Neural cell (in vitro differentiated cells): ENCODE measurements at regions not wholly inside any gene's neighbourhood (a gene's known extent, or its start where the extent isn't known, plus 50 kb on each side); places are given as distances from the start of the nearest gene placed in this dataset.

ENCODE experiments used
- H2AFZ ChIP-seq: fragments of 200-600, 300-800 bp; sonication (generic), shearing (Covaris generic); 2 replicates; pipeline ENCODE4 v1.6.0; 2014; ENCODE audit warnings: low read depth, mild to moderate bottlenecking, antibody characterized with exemption, low read length, moderate library complexity
- H3F3A ChIP-seq: fragments of 200-600 bp; shearing (Covaris generic); 2 replicates; pipeline ENCODE4 v1.6.1; 2016; ENCODE audit warnings: mild to moderate bottlenecking, moderate library complexity, mixed read lengths, antibody characterized with exemption, low read length; ENCODE audit not compliant: insufficient read depth, poor library complexity, severe bottlenecking
- H3K27ac ChIP-seq: fragments of 200-600, 300-800 bp; sonication (generic), shearing (Covaris generic); 2 replicates; pipeline ENCODE4 v1.5.1; 2014; ENCODE audit warnings: mild to moderate bottlenecking, low read length, moderate library complexity
- H3K27me3 ChIP-seq: fragments of 300-800, 200-600 bp; sonication (generic), shearing (Covaris generic); 2 replicates; pipeline ENCODE4 v1.6.0; 2014; ENCODE audit warnings: mild to moderate bottlenecking, low read depth, low read length, moderate library complexity; ENCODE audit not compliant: insufficient read depth
- H3K36me3 ChIP-seq: fragments of 300-800, 200-600 bp; sonication (generic), shearing (Covaris generic); 2 replicates; pipeline ENCODE4 v1.5.1; 2014; ENCODE audit warnings: mild to moderate bottlenecking, antibody characterized with exemption, low read length, moderate library complexity; ENCODE audit not compliant: insufficient read depth
- H3K4me2 ChIP-seq: fragments of 300-800, 200-600 bp; sonication (generic), shearing (Covaris generic); 2 replicates; pipeline ENCODE4 v1.6.0; 2014; ENCODE audit warnings: mild to moderate bottlenecking, low read length
- H3K4me3 ChIP-seq: fragments of 300-800, 200-600 bp; sonication (generic), shearing (Covaris generic); 2 replicates; pipeline ENCODE4 v1.5.1; 2014; ENCODE audit warnings: mild to moderate bottlenecking, low read length, moderate library complexity
- H3K79me2 ChIP-seq: fragments of 200-600 bp; shearing (Covaris generic); replicated peaks from 2 replicates; pipeline ENCODE4 v1.6.0; 2014; ENCODE audit warnings: mild to moderate bottlenecking, low read length, moderate library complexity; ENCODE audit not compliant: insufficient read depth
- H3K9ac ChIP-seq: fragments of 300-800, 200-600 bp; sonication (generic), shearing (Covaris generic); 2 replicates; pipeline ENCODE4 v1.6.1; 2016; ENCODE audit warnings: mild to moderate bottlenecking, low read length, mixed read lengths
- H3K9me2 ChIP-seq: fragments of 200-600 bp; shearing (Covaris generic); 2 replicates; pipeline ENCODE4 v1.6.1; 2016; ENCODE audit warnings: mild to moderate bottlenecking, low read length, mixed read lengths; ENCODE audit not compliant: insufficient read depth
- H3K9me3 ChIP-seq: fragments of 200-600, 300-800 bp; sonication (generic), shearing (Covaris generic); 2 replicates; pipeline ENCODE4 v1.6.1; 2016; ENCODE audit warnings: mild to moderate bottlenecking, mixed run types, low read length, moderate library complexity, mixed read lengths
- H4K20me1 ChIP-seq: fragments of 200-600 bp; shearing (Covaris generic); 2 replicates; pipeline ENCODE4 v1.6.1; 2016; ENCODE audit warnings: mild to moderate bottlenecking, mixed run types; ENCODE audit not compliant: insufficient read depth
- EP300 ChIP-seq: fragments of 450-650 bp; conservative IDR thresholded peaks from 2 replicates; pipeline ENCODE4 v1.6.1; 2014; ENCODE audit warnings: antibody characterized with exemption, mild to moderate bottlenecking, moderate library complexity; ENCODE audit not compliant: poor library complexity, severe bottlenecking
- EZH2 ChIP-seq: fragments of 200-600, 300-800 bp; shearing (Covaris generic), sonication (generic); IDR thresholded peaks from 2 replicates; pipeline ENCODE4 v1.6.1; 2014; ENCODE audit warnings: antibody characterized with exemption, low read length, borderline replicate concordance, mild to moderate bottlenecking; ENCODE audit not compliant: insufficient read depth, poor library complexity, severe bottlenecking
- MXI1 ChIP-seq: fragments of 450-650 bp; conservative IDR thresholded peaks from 2 replicates; pipeline ENCODE4 v1.6.1; 2014; ENCODE audit warnings: antibody characterized with exemption, mild to moderate bottlenecking; ENCODE audit not compliant: poor library complexity, severe bottlenecking
- POLR2AphosphoS5 ChIP-seq: IDR thresholded peaks from 2 replicates; pipeline ENCODE4 v1.6.1; 2012
- RAD21 ChIP-seq: fragments of 450-650 bp; conservative IDR thresholded peaks from 2 replicates; pipeline ENCODE4 v1.6.1; 2014; ENCODE audit warnings: antibody characterized with exemption, mild to moderate bottlenecking, moderate library complexity
- SMC3 ChIP-seq: fragments of 450-650 bp; conservative IDR thresholded peaks from 2 replicates; pipeline ENCODE4 v1.6.1; 2014; ENCODE audit warnings: antibody characterized with exemption, mild to moderate bottlenecking, moderate library complexity; ENCODE audit not compliant: poor library complexity
- TAF1 ChIP-seq: IDR thresholded peaks from 2 replicates; pipeline ENCODE4 v1.6.1; 2012; ENCODE audit warnings: low read depth
- TF ChIP-seq, protein P1 (sequence below): IDR thresholded peaks from 2 replicates; pipeline ENCODE4 v1.6.1; 2012; ENCODE audit warnings: borderline replicate concordance
- TF ChIP-seq, protein P2 (sequence below): fragments of 450-650 bp; IDR thresholded peaks from 2 replicates; pipeline ENCODE4 v1.5.1; 2014; ENCODE audit warnings: antibody characterized with exemption, mild to moderate bottlenecking, moderate library complexity; ENCODE audit not compliant: poor library complexity, severe bottlenecking

DNA sequence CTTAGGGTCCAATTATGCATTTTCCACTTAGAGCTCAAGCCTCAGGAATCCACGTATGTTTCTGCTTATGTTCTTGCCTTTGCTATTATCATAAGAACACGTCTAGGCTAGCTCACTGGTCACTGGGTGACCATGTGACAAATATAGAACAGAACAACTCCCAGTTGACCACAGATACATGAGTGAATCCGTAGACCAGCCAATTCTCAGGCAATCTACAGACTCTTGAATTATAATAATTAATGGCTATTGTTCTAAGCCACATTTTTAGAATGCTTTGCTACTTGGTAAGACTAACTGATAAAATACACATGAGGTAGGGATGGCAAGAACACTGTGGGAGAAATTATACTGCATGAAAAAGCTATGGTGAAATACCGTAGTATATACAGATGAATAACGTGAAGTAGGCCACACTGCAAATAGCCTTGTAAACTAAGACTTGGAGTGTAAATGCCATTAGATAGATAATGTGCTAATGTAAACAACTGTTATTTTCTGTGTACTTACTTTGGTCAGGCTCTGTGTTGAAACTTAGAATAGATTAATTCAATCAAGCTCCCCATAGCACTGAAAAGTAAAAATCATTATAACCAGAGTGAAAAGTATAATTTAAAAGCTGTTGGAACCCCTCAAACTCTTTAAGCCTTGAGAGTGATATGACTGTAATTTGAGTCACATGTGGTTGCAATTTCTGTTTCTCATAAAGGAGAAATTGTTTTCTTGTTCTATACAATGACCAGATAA, 366.2 kb upstream of the CCDC179 start:
- Histone ChIP-seq H3K27me3 (no peaks in the 10 kb centered on the region), H3F3A (no peaks in the 10 kb centered on the region), H4K20me1 (no peaks in the 10 kb centered on the region), H3K9me3 (no peaks in the 10 kb centered on the region), H2AFZ (no peak overlapping the region), H3K4me2 (no peak overlapping the region), H3K4me3 (no peak overlapping the region), H3K9ac (no peak overlapping the region), H3K79me2 (no peaks in the 10 kb centered on the region), H3K9me2 (no peaks in the 10 kb centered on the region), H3K27ac (no peak overlapping the region), H3K36me3 (no peaks in the 10 kb centered on the region)
- TF ChIP-seq EZH2 (no peak), SMC3 (no peak), EP300 (no peak), RAD21 (no peak), MXI1 (no peak), POLR2AphosphoS5 (no peak), TAF1 (no peak)
- TF ChIP-seq, protein P1, sequence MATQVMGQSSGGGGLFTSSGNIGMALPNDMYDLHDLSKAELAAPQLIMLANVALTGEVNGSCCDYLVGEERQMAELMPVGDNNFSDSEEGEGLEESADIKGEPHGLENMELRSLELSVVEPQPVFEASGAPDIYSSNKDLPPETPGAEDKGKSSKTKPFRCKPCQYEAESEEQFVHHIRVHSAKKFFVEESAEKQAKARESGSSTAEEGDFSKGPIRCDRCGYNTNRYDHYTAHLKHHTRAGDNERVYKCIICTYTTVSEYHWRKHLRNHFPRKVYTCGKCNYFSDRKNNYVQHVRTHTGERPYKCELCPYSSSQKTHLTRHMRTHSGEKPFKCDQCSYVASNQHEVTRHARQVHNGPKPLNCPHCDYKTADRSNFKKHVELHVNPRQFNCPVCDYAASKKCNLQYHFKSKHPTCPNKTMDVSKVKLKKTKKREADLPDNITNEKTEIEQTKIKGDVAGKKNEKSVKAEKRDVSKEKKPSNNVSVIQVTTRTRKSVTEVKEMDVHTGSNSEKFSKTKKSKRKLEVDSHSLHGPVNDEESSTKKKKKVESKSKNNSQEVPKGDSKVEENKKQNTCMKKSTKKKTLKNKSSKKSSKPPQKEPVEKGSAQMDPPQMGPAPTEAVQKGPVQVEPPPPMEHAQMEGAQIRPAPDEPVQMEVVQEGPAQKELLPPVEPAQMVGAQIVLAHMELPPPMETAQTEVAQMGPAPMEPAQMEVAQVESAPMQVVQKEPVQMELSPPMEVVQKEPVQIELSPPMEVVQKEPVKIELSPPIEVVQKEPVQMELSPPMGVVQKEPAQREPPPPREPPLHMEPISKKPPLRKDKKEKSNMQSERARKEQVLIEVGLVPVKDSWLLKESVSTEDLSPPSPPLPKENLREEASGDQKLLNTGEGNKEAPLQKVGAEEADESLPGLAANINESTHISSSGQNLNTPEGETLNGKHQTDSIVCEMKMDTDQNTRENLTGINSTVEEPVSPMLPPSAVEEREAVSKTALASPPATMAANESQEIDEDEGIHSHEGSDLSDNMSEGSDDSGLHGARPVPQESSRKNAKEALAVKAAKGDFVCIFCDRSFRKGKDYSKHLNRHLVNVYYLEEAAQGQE, result no peak
- TF ChIP-seq, protein P2, sequence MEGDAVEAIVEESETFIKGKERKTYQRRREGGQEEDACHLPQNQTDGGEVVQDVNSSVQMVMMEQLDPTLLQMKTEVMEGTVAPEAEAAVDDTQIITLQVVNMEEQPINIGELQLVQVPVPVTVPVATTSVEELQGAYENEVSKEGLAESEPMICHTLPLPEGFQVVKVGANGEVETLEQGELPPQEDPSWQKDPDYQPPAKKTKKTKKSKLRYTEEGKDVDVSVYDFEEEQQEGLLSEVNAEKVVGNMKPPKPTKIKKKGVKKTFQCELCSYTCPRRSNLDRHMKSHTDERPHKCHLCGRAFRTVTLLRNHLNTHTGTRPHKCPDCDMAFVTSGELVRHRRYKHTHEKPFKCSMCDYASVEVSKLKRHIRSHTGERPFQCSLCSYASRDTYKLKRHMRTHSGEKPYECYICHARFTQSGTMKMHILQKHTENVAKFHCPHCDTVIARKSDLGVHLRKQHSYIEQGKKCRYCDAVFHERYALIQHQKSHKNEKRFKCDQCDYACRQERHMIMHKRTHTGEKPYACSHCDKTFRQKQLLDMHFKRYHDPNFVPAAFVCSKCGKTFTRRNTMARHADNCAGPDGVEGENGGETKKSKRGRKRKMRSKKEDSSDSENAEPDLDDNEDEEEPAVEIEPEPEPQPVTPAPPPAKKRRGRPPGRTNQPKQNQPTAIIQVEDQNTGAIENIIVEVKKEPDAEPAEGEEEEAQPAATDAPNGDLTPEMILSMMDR, result no peak

DNA sequence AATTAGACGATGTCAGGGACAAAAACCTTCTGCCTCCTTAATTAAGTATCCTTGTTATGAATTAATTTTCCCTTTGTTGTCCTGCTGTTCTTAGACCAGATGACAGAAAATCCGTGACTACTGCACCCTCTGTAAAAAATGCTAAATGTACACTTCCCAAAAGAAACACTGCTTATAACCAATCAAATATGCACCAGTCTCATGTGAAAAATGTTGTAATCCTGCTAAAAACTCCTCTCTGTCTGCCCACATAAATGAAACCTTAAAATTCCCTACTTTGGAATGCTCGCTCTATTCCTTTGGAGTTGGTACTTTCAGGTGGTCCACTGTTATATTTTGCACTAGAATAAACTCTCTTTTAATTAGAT, 366.8 kb upstream of the CCDC179 start:
- no peaks in the 10 kb centered on the region for H3K27me3 ChIP-seq
- H3K4me2 ChIP-seq, result no peak overlapping the region
- H2AFZ ChIP-seq, result no peak overlapping the region

More for the DNA sequence above, 366.8 kb upstream of the CCDC179 start:
- Histone ChIP-seq H3K4me3 (no peak overlapping the region), H3K9me3 (no peaks in the 10 kb centered on the region), H4K20me1 (no peaks in the 10 kb centered on the region), H3F3A (no peaks in the 10 kb centered on the region), H3K36me3 (no peaks in the 10 kb centered on the region), H3K9me2 (no peaks in the 10 kb centered on the region), H3K79me2 (no peaks in the 10 kb centered on the region), H3K27ac (no peak overlapping the region), H3K9ac (no peak overlapping the region)
- TF ChIP-seq EZH2 (no peak), SMC3 (no peak), RAD21 (no peak), EP300 (no peak)
- TF ChIP-seq, protein P1, result no peak
- TF ChIP-seq, protein P2, result no peak
